HepG2 (cell line): ENCODE measurements at regions not wholly inside any gene's neighbourhood (a gene's known extent, or its start where the extent isn't known, plus 50 kb on each side); places are given as distances from the start of the nearest gene placed in this dataset.

ENCODE experiments used
- ATAC-seq: fragments of 200-7000 bp; cut with Tn5 transposase; 3 replicates; pipeline ENCODE4 v1.9.1; 2020; ENCODE audit warnings: mild to moderate bottlenecking, moderate library complexity
- BruUV-seq: library from RNA; stranded (reverse); fragments of 400-500 nt; replicated peaks from 2 replicates; lab custom pipeline; 2021; lab: Mats Ljungman, UMichigan
- CTCF ChIA-PET: fragments of 300-600 bp; formaldehyde crosslinking; extraction: SDS; loops from one replicate; lab custom pipeline; 2021; ENCODE audit warnings: low total read pairs, inconsistent platforms, low intra/inter-chr PET ratio; lab: Yijun Ruan, JAX
- POLR2A ChIA-PET: fragments of 350-600 bp; sonication (Branson Sonifier 250); formaldehyde crosslinking; loops from one replicate; lab custom pipeline; 2020; ENCODE audit warnings: antibody characterized with exemption, inconsistent platforms; lab: Yijun Ruan, JAX
- DNase-seq: peaks from one replicate; pipeline ENCODE4 v3.0.0-alpha.2; 2015; ENCODE audit warnings: low spot score
- FAIRE-seq: peaks from 3 replicates; lab custom pipeline; 2011; peaks lifted over from hg19 to GRCh38; lab: Jason Lieb, UNC
- H2AFZ ChIP-seq: one replicate; pipeline ENCODE4 v1.6.1; 2011; ENCODE audit warnings: low read length, inconsistent platforms
- H3K27ac ChIP-seq: fragments of 300-600 bp; 3 replicates; pipeline ENCODE4 v1.8.0; 2011; ENCODE audit warnings: mixed run types, mild to moderate bottlenecking, mixed read lengths, low read length, inconsistent platforms; ENCODE audit not compliant: insufficient read depth; ENCODE audit errors: extremely low read length
- H3K27me3 ChIP-seq, 2 experiments: fragments of 200-600 bp in 1 of 2; 2 replicates in 1 of 2; 3 replicates in 1 of 2; pipeline versions ENCODE4 v1.6.0 to v1.8.0; 2011; ENCODE audit warnings: low read length in 2 of 2, mild to moderate bottlenecking in 2 of 2, moderate library complexity in 2 of 2, inconsistent platforms in 1 of 2; ENCODE audit not compliant: insufficient read depth in 2 of 2, control insufficient read depth in 1 of 2
- H3K36me3 ChIP-seq, 2 experiments: fragments of 200-600 bp in 1 of 2; replicated peaks in 1 of 2; 2 replicates in 1 of 2; 3 replicates in 1 of 2; pipeline versions ENCODE4 v1.5.1 to v1.8.0; 2011; ENCODE audit warnings: low read length in 2 of 2, inconsistent platforms in 1 of 2; ENCODE audit not compliant: insufficient read depth in 2 of 2, control insufficient read depth in 1 of 2
- H3K4me1 ChIP-seq: 2 replicates; pipeline ENCODE4 v1.5.1; 2012; ENCODE audit warnings: low read length, inconsistent platforms; ENCODE audit not compliant: insufficient read depth
- H3K4me2 ChIP-seq: 2 replicates; pipeline ENCODE4 v1.6.0; 2011; ENCODE audit warnings: low read depth, low read length, inconsistent platforms
- H3K4me3 ChIP-seq, 3 experiments: fragments of 200-600 bp in 1 of 3; sonication (generic), shearing (Covaris generic) in 1 of 3; replicated peaks in 1 of 3; 2 replicates each; pipeline ENCODE4 v1.5.1; 2011 to 2016; ENCODE audit warnings: low read length in 3 of 3, inconsistent platforms in 2 of 3, low read depth in 2 of 3, mild to moderate bottlenecking in 2 of 3, control low read depth in 1 of 3, mixed read lengths in 1 of 3; ENCODE audit not compliant: insufficient read depth in 1 of 3
- H3K79me2 ChIP-seq: one replicate; pipeline ENCODE4 v1.6.1; 2011; ENCODE audit warnings: low read length, inconsistent platforms; ENCODE audit not compliant: insufficient read depth
- H3K9ac ChIP-seq: 2 replicates; pipeline ENCODE4 v1.6.0; 2011; ENCODE audit warnings: mild to moderate bottlenecking, low read depth, low read length, inconsistent platforms; ENCODE audit not compliant: insufficient read depth
- H3K9me3 ChIP-seq: 2 replicates; pipeline ENCODE4 v1.5.1; 2012; ENCODE audit warnings: mild to moderate bottlenecking, low read length
- H4K20me1 ChIP-seq: 2 replicates; pipeline ENCODE4 v1.6.0; 2011; ENCODE audit warnings: inconsistent platforms, mild to moderate bottlenecking, low read length, moderate library complexity; ENCODE audit not compliant: insufficient read depth
- CCDC6 ChIP-seq: sonication (generic); formaldehyde crosslinking; IDR thresholded peaks from 2 replicates; pipeline ENCODE4 v1.8.1; 2022; ENCODE audit warnings: mild to moderate bottlenecking, missing genetic modification reagents, moderate library complexity
- FOSL2 ChIP-seq: sonication (generic); formaldehyde crosslinking; IDR thresholded peaks from 2 replicates; pipeline ENCODE4 v1.4.0; 2020; ENCODE audit warnings: missing genetic modification reagents
- GATAD1 ChIP-seq: IDR thresholded peaks from 2 replicates; pipeline ENCODE4 v1.6.1; 2016; ENCODE audit warnings: missing genetic modification reagents, missing compliant biosample characterization
- GFI1 ChIP-seq: sonication (generic); formaldehyde crosslinking; IDR thresholded peaks from 2 replicates; pipeline ENCODE4 v1.5.0; 2020; ENCODE audit warnings: missing genetic modification reagents, mild to moderate bottlenecking, borderline replicate concordance
- GLI4 ChIP-seq: sonication (generic); formaldehyde crosslinking; IDR thresholded peaks from 2 replicates; pipeline ENCODE4 v1.5.1; 2020; ENCODE audit warnings: missing genetic modification reagents, mild to moderate bottlenecking, moderate library complexity, borderline replicate concordance
- HNRNPLL ChIP-seq: fragments of 200-400 bp; formaldehyde crosslinking; IDR thresholded peaks from 2 replicates; pipeline ENCODE4 v1.6.1; 2017; ENCODE audit warnings: mild to moderate bottlenecking, low read depth, low read length; ENCODE audit not compliant: poor library complexity, severe bottlenecking
- MEF2D ChIP-seq: sonication (generic); formaldehyde crosslinking; IDR thresholded peaks from 2 replicates; pipeline ENCODE4 v1.5.1; 2020; ENCODE audit warnings: mild to moderate bottlenecking, missing genetic modification reagents
- NFKB2 ChIP-seq: sonication (generic); formaldehyde crosslinking; IDR thresholded peaks from 2 replicates; pipeline ENCODE4 v1.4.0; 2020; ENCODE audit warnings: missing genetic modification reagents, borderline replicate concordance
- PHF20 ChIP-seq: sonication (generic); formaldehyde crosslinking; IDR thresholded peaks from 2 replicates; pipeline ENCODE4 v1.5.0; 2020; ENCODE audit warnings: mild to moderate bottlenecking, missing genetic modification reagents
- ZBTB21 ChIP-seq: sonication (generic); formaldehyde crosslinking; IDR thresholded peaks from 2 replicates; pipeline ENCODE4 v1.4.0; 2020; ENCODE audit warnings: missing genetic modification reagents
- ZHX1 ChIP-seq: sonication (generic); formaldehyde crosslinking; IDR thresholded peaks from 2 replicates; pipeline ENCODE4 v1.8.1; 2022; ENCODE audit warnings: low read depth, mild to moderate bottlenecking, missing genetic modification reagents
- ZNF142 ChIP-seq: sonication (generic); formaldehyde crosslinking; IDR thresholded peaks from 2 replicates; pipeline ENCODE4 v1.4.0; 2020; ENCODE audit warnings: missing genetic modification reagents
- ZNF264 ChIP-seq: sonication (generic); formaldehyde crosslinking; IDR thresholded peaks from 2 replicates; pipeline ENCODE4 v1.4.0; 2020; ENCODE audit warnings: missing genetic modification reagents
- ZNF547 ChIP-seq: sonication (generic); formaldehyde crosslinking; IDR thresholded peaks from 2 replicates; pipeline ENCODE4 v1.5.1; 2020; ENCODE audit warnings: mild to moderate bottlenecking, missing genetic modification reagents
- ZNF678 ChIP-seq: sonication (generic); formaldehyde crosslinking; IDR thresholded peaks from 2 replicates; pipeline ENCODE4 v1.4.0; 2020; ENCODE audit warnings: mild to moderate bottlenecking, missing genetic modification reagents
- ZSCAN25 ChIP-seq: sonication (generic); formaldehyde crosslinking; IDR thresholded peaks from 2 replicates; pipeline ENCODE4 v1.8.0; 2022; ENCODE audit warnings: mild to moderate bottlenecking, missing genetic modification reagents
- ZSCAN30 ChIP-seq: sonication (generic); formaldehyde crosslinking; IDR thresholded peaks from 2 replicates; pipeline ENCODE4 v1.5.0; 2020; ENCODE audit warnings: mild to moderate bottlenecking, missing genetic modification reagents
- WGBS: methylation state at CpG from one replicate; pipeline ENCODE4 v1.1.6; 2017; ENCODE audit warnings: low lambda C conversion rate; 5-methylcytosine and 5-hydroxymethylcytosine counted together
- in situ Hi-C: cut with HindIII; loops from 2 replicates; pipeline ENCODE4 v1.10.0; 2017; ENCODE audit warnings: low pct_unique_long_range_greater_than_20kb; ENCODE audit not compliant: extremely low pct_ligation_motif_present
- intact Hi-C: fragments of 100-400 bp; cut with micrococcal nuclease; formaldehyde crosslinking; loops from one replicate; pipeline ENCODE4 v1.10.0; 2022; ENCODE audit not compliant: unreplicated experiment

- intact Hi-C loops (no loop called here), in situ Hi-C loops (no loop called here)
- no peak overlapping the region for H3K9ac ChIP-seq
- no TSS peak for BruUV-seq
- DNase-seq = no peak
- no peaks in the 10 kb centered on the region for H3K79me2 ChIP-seq
- H3K9me3 ChIP-seq = no peaks in the 10 kb centered on the region
- no peaks in the 10 kb centered on the region for H3K4me1 ChIP-seq
- no peak overlapping the region for H3K4me2 ChIP-seq
- no peak for TF ChIP-seq ZNF678
- no peak for TF ChIP-seq FOSL2 (CRISPR knock-in tag)
- no peak for TF ChIP-seq MEF2D
- TF ChIP-seq GFI1 = no peak
- no peak for TF ChIP-seq ZNF264 (CRISPR knock-in tag)
- no peak for TF ChIP-seq ZSCAN25
- no peak for TF ChIP-seq GLI4
- no peak for TF ChIP-seq ZHX1 (CRISPR knock-in tag)
- no peak for TF ChIP-seq NFKB2 (CRISPR knock-in tag)
- TF ChIP-seq CCDC6 (CRISPR knock-in tag) = no peak
- no peak for TF ChIP-seq ZBTB21 (CRISPR knock-in tag)
- no peak for TF ChIP-seq ZNF142
- TF ChIP-seq GATAD1 (CRISPR knock-in tag) = no peak
- no peak for TF ChIP-seq HNRNPLL
- TF ChIP-seq PHF20 (CRISPR knock-in tag) = no peak
- no peak for TF ChIP-seq ZNF547 (CRISPR knock-in tag)
- TF ChIP-seq ZSCAN30 (CRISPR knock-in tag) = no peak
- TF ChIP-seq, all 625 proteins: peak for 0
- ATAC-seq (no peak), FAIRE-seq (no peak)
- Histone ChIP-seq H3K36me3 (no peaks in the 10 kb centered on the region), H3K27ac (no peak overlapping the region), H4K20me1 (no peaks in the 10 kb centered on the region), H3K4me3 (no peak overlapping the region), H3K27me3 (0 out of 5 replicates have a peak, but pooled peaks cover 0 to 1% of the 10 kb centered on the region in 2 experiments), H2AFZ (no peak overlapping the region)
- ChIA-PET CTCF (no interaction called here), POLR2A (no interaction called here)
- WGBS = 0% methylated on average over 1 of the region's 1 CpG
These were observed 84.7 kb upstream of the ALCAM start for GRCh38 chr3:105281989-105282388.
